Fibroblast of skin of right quadriceps (primary cell): ENCODE measurements at regions not wholly inside any gene's neighbourhood (a gene's known extent, or its start where the extent isn't known, plus 50 kb on each side); places are given as distances from the start of the nearest gene placed in this dataset.
A peak's percentile ranks its signal among the peaks of the same experiment; 100 is the strongest.

ENCODE experiments used
- DNase-seq: peaks from one replicate; pipeline ENCODE4 v3.0.0-alpha.2; 2013

GRCh38 chr4:174438711-174439110, 83.6 kb downstream of the HPGD start:
- DNase-seq, result no peak

- no peak for DNase-seq
These were observed 84.5 kb downstream of the HPGD start for GRCh38 chr4:174437749-174438148.

GRCh38 chr4:174437324-174437723, 85.0 kb downstream of the HPGD start:
- peak; percentile 59 for DNase-seq

- DNase-seq, result no peak
These were observed 85.9 kb downstream of the HPGD start for GRCh38 chr4:174436377-174436776.

- no peak for DNase-seq
These were observed 86.3 kb downstream of the HPGD start for GRCh38 chr4:174435974-174436373.

GRCh38 chr4:174434455-174434854, 87.8 kb downstream of the HPGD start:
- DNase-seq, result no peak

- DNase-seq, result no peak
These were observed 91.7 kb downstream of the HPGD start for GRCh38 chr4:174430576-174430975.

- DNase-seq, result no peak
These were observed 92.4 kb downstream of the HPGD start for GRCh38 chr4:174429701-174430410.

GRCh38 chr4:174427571-174428140, 94.6 kb downstream of the HPGD start:
- no peak for DNase-seq

- no peak for DNase-seq
These were observed 96.6 kb downstream of the HPGD start for GRCh38 chr4:174425669-174426068.

- peak; percentile 59 for DNase-seq
These were observed 98.9 kb downstream of the HPGD start for GRCh38 chr4:174423257-174423944.

- DNase-seq, result no peak
These were observed 99.4 kb downstream of the HPGD start for GRCh38 chr4:174422893-174423256.

- DNase-seq, result no peak
These were observed 102.0 kb downstream of the HPGD start for GRCh38 chr4:174420316-174420715.

GRCh38 chr4:174418640-174419212, 103.6 kb downstream of the HPGD start:
- DNase-seq, result no peak

- no peak for DNase-seq
These were observed 113.3 kb downstream of the HPGD start for GRCh38 chr4:174408841-174409552.

GRCh38 chr4:174406383-174406782, 115.9 kb downstream of the HPGD start:
- peak; percentile 9 for DNase-seq

- no peak for DNase-seq
These were observed 116.4 kb downstream of the HPGD start for GRCh38 chr4:174405923-174406322.

GRCh38 chr4:174404677-174405076, 117.6 kb downstream of the HPGD start:
- no peak for DNase-seq

GRCh38 chr4:174403177-174403543, 119.1 kb downstream of the HPGD start:
- no peak for DNase-seq

GRCh38 chr4:174402470-174403176, 118.9 kb downstream of the CEP44 start:
- DNase-seq, result no peak

GRCh38 chr4:174401471-174402130, 117.9 kb downstream of the CEP44 start:
- no peak for DNase-seq
